AG08395 (cell line): ENCODE measurements at regions not wholly inside any gene's neighbourhood (a gene's known extent, or its start where the extent isn't known, plus 50 kb on each side); places are given as distances from the start of the nearest gene placed in this dataset.
A peak's percentile ranks its signal among the peaks of the same experiment; 100 is the strongest.

Source experiments
- DNase-seq: peaks from one replicate; pipeline ENCODE4 v3.0.0; 2012; ENCODE audit warnings: mixed read lengths, low spot score

GRCh38 chr9:4435197-4435596 is 55.1 kb upstream of the SLC1A1 start:
- peak; percentile 67 for DNase-seq

DNA sequence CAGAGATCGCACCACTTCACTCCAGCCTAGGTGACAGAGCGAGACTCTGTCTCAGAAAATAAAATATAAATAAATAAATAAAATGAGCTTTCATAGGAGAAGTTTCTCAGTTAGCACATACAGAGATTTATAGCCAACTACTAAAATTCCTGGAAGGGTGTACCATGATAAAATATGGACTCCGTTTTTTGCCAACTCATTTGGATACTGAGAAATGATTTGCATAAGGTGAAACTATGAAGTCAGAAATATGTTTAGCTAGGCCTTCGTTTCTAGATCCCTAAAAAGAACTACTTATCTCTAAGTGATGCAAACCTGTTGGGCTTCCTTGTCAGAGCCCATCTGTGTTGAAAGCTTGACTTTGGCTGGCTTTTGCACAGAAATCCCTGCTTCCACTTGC is 56.9 kb upstream of the SLC1A1 start:
- DNase-seq = no peak

DNA sequence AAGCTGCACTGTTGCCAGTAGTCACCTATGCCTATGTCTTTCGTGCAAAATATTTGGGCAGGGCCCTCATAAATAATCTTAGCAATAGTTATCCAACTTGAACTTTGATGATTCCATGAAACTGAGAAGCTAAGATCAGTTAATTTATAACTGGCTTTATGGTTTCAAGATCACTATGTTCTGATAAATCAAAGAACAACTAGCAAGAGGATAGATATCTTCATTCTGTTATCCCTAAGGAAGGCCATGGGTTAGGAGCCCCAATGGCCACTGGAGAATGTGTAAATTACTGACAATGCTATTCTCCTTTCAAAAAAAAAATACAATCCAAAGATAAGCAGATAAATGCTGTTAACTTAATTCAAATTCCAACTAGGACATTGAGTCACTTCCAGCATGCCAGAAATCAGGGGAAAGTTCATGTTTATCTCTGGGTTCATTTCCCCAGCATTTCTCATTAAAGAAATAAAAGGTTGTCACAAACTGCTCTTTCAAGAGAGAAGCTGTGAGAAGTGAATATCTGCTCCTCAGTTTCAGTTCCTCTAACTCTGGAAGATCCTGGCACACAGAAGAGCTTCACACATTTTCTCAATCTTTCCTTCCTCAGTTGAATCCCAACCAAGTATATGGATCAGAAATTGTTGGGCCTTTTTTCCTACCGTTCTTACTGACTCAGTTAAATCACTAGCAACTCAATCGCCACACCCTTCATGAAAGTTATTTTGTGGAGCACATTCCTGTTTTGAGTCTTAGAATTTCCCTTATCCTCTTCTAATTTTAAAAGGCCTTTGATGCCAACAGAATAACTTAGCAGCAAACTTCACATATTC is 59.6 kb upstream of the SLC1A1 start:
- no peak for DNase-seq

DNA sequence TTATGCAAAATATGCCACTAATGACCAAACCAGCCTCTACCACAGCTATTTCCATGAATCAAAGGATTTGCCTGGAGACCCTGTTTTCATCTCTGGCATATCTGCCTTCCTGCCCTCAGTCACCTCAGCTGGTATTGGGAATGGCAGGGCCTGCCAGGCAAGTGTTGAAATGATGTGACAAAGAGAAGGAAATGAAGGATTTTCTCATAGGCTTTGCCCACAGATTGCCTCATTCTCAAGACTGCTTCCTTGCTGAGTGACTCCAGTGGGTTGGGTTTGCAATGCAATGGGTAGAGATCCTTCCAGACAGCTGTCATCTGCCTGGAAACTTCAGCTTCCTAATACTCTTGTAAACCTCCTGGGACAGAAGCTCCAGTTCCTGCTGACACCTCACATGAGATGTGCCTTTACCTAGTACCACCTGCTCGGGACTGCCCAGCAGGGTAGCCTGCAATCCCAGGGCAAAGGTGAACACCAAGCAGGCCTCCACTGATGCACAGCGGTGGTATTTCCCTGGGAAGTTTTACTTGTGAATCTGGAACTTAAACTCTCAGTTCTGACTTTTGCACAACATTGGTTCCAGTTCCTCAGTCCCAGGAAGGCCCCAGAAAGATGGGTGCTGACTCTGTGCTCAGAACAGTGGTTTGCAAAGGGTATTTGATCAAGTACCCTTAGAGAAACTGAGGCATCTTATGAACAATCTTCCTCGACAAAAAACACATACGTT is 64.8 kb upstream of the SLC1A1 start:
- peak; percentile 18 for DNase-seq

DNA sequence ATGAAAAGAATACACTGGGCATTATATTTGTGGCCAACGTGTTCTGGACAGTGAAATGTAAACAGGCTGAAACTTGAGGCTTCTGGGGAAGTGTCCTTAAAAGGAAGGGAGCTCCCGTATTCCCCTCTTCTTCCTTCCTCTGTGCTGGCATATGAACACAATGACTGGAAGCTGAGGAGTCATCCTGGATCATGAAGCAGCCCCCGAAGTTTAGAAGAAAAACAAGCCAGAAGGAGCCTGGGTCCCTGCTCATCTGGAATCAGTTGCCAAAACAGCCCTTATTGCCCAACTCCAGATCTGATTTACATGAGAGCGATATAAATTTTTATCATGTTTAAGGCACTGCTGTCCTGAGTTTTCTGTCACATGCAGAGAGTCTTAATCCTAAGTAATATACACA is 65.4 kb upstream of the SLC1A1 start:
- DNase-seq = no peak

DNA sequence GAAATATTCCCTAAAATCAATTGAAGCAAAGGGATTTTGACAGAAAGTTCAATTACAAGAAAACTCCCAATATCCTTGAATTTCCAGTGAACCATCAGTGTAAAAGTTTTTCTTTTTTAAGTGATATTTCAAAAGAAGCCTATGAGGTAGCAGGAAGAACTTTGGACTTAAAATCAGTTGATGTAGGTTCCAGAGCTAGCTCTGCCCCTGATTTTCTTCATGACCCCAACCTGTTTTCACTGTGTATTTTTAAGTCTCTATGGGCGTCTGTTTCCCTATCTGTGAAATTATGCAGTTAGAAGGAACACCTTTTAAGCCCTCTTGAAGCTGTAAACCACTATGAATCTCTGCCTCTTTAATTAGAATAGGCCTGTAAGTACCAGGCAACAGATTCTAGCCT is 66.2 kb upstream of the SLC1A1 start:
- no peak for DNase-seq

GRCh38 chr9:4423207-4423610 is 67.1 kb upstream of the SLC1A1 start:
- DNase-seq = no peak

DNA sequence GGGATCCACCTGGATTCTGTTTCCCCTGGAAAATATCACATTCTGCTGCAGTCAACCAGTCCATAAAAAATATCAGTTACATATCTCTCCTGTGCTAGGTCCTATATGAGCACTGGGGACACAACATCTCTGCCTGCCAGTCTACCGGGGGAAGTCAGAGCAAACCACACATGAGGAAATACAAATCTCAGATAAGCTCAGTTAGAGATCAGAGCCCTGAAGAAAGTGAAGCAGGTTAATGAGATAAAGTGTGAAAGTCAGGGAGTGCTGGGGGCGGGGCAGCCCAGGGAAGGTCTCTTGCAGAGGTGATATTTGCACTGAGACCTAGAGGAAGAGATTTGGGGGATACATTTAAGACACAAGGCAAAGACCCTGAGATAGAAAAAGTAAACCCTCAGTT is 67.8 kb upstream of the SLC1A1 start:
- no peak for DNase-seq

GRCh38 chr9:4421847-4422246 is 68.4 kb upstream of the SLC1A1 start:
- DNase-seq = no peak

DNA sequence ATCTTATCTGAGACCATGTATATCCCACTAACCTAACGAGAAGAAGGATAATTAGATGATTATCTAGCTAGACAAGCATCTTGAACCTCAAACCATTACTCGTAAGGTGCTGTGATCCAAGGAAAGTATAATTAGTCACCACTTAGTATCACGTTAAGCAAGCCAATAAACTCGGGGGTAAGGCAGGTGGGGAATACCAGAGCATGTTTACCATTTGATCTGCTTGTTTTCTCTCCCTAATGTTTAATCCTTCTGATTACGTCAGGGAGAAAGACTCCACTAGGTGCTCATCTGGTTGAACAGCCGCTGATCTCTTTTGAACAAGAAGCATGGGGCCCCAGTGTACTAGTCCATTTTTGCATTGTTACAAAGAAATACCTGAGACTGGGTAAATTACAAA is 69.9 kb upstream of the SLC1A1 start:
- no peak for DNase-seq

- peak; percentile 32 for DNase-seq
Observed at GRCh38 chr9:4417578-4418325, 72.5 kb upstream of the SLC1A1 start.

- no peak for DNase-seq
Observed at GRCh38 chr9:4416467-4416866, 73.8 kb upstream of the SLC1A1 start.

GRCh38 chr9:4415281-4415680 is 75.0 kb upstream of the SLC1A1 start:
- no peak for DNase-seq

- no peak for DNase-seq
Observed at GRCh38 chr9:4413856-4414255, 76.4 kb upstream of the SLC1A1 start.

DNA sequence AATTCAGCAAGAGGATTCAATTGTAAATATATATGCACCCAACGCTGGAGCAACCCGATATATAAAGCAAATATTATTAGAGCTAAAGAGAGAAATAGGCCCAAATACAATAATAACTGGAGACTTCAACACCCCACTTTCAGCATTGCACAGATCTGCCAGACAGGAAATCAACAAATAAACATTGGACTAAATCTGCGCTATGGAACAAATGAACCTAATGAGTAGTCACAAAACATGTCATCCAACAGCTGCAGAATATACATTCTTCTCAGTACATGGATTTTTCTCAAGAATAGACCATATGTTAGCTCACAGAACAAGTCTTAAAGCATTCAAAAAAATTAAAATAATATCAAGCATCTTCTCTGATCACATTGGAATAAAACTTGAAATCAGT is 86.1 kb upstream of the SLC1A1 start:
- DNase-seq = no peak

- DNase-seq = no peak
Observed at GRCh38 chr9:4402501-4402900, 87.8 kb upstream of the SLC1A1 start.

- DNase-seq = no peak
Observed at GRCh38 chr9:4400731-4401130, 89.5 kb upstream of the SLC1A1 start.

GRCh38 chr9:4397917-4398316 is 92.4 kb upstream of the SLC1A1 start:
- DNase-seq = peak; percentile 21

GRCh38 chr9:4393806-4394523 is 94.1 kb upstream of the GLIS3 start:
- no peak for DNase-seq

- no peak for DNase-seq
Observed at GRCh38 chr9:4389755-4390154, 89.9 kb upstream of the GLIS3 start.

DNA sequence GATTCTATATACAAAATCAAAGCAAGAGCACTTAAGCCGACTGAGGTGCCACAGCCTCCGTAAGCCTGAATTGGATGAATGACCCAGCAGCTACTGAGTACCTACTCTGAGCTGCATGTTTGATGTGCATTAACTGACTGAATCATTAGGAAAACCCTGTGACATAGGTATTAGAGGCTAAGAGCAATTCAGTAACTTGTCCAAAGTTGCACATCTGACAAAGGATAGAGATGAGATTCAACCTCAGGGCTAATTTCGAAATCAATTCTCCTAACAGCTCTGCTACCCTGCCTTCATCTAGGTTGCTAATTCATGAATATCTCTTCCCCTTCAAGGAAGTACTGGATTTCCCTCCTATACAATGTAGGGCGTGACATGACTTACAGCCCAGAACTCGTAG is 89.1 kb upstream of the GLIS3 start:
- DNase-seq = no peak

DNA sequence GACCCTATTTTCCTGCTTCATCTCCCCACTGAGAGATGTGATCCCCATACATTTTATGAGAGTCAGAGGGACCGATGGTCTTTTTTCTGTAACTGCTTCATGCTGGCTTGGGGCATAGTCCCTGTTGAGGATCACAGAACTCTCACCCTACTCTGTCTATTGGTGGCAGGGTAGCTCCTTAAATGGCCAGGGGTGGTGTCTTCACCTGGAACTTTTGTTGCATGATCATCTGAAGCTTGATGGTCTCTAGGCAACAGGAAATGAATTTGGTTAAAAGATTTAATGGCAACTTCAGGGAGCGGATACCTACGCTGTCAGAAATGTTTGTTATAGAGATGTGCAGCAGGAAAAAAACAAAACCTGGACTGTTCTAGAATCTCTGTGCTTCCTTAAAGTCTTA is 87.0 kb upstream of the GLIS3 start:
- no peak for DNase-seq
